ENCODE measurements at regions not wholly inside any gene's neighbourhood (a gene's known extent, or its start where the extent isn't known, plus 50 kb on each side); places are given as distances from the start of the nearest gene placed in this dataset.
"Not testable (repeated sequence)": the region's sequence is repeated elsewhere in the genome, so short reads cannot be mapped to it uniquely, and the experiment has no call there.

DNA sequence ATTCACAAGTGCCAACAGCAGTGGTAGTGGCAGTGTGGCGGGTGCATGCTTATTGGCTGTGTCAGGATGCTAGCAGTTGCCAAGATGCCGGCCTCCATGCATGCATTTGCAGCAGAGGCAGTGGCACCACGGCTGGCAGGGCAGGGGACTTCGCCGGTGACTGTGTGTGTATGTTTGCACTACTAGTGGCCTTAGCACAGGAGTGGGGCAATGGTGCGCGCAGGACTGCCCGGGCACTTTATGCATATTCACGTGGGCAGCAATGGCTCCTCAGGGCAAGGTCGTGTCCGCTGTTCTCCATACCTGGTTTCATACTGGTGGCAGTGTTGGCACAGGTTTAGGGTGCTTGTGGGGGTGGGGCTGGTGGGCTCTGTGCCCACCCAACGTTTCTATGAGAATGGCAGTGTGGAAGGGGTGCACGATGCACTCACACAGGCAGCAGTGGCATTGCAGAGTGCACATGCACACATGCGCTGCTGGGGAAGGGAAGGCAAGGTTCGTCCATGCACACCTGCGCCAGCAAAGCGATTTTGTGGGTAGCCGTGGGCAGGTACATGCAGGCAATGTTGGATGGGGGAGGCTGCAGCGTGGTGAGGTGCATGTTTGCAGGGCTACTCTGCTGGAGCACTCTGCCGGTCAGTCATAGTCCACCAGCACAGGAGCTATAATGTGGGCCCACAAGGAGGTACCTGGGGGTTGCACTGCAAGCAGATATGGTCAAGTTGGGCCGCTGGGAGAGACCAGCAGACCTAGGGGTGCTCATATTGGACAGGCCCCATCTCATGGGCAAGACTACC lies 338.9 kb upstream of the TECRL start:
- Histone ChIP-seq H3K36me3 (no peaks in the 10 kb centered on the region), H3K4me1 (no peaks in the 10 kb centered on the region), H3K27me3 (no peaks in the 10 kb centered on the region; the same call in 1 of the 2 replicates), H3K9me3 (no peaks in the 10 kb centered on the region), H3K4me3 (ENCODE audit: low read depth, low read length) (no peak overlapping the region)
- no peak for DNase-seq
- TF ChIP-seq, protein P1, sequence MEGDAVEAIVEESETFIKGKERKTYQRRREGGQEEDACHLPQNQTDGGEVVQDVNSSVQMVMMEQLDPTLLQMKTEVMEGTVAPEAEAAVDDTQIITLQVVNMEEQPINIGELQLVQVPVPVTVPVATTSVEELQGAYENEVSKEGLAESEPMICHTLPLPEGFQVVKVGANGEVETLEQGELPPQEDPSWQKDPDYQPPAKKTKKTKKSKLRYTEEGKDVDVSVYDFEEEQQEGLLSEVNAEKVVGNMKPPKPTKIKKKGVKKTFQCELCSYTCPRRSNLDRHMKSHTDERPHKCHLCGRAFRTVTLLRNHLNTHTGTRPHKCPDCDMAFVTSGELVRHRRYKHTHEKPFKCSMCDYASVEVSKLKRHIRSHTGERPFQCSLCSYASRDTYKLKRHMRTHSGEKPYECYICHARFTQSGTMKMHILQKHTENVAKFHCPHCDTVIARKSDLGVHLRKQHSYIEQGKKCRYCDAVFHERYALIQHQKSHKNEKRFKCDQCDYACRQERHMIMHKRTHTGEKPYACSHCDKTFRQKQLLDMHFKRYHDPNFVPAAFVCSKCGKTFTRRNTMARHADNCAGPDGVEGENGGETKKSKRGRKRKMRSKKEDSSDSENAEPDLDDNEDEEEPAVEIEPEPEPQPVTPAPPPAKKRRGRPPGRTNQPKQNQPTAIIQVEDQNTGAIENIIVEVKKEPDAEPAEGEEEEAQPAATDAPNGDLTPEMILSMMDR (IDR thresholded peaks at IDR 0.05; ENCODE audit: low read depth, low read length) = no peak

DNA sequence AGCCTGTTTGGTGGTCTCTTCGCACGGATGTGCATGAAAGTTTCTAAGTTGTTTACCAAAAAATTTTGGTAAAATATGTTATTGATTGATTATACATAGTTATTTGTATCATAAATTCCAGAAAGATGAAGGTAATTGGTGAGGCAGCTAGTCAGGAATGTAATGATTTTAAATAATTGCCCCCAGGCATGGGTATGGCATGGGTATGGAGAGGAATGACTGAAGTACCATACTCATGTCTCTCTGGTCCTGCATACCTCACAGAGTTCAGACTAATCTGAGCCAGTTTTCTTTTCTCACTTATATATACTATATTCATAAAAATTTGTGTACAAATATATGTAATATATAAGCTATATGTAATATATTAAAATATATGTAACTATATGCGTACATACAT lies 329.0 kb upstream of the TECRL start:
- TF ChIP-seq, protein P1 (IDR thresholded peaks at IDR 0.05; ENCODE audit: low read depth, low read length) = no peak
- H3K4me1 ChIP-seq = no peaks in the 10 kb centered on the region
- H3K9me3 ChIP-seq = no peaks in the 10 kb centered on the region
- H3K36me3 ChIP-seq = no peaks in the 10 kb centered on the region
- no peaks in the 10 kb centered on the region for H3K27me3 ChIP-seq
- no peak for DNase-seq
- no peak overlapping the region for H3K4me3 ChIP-seq (ENCODE audit: low read depth, low read length)

DNA sequence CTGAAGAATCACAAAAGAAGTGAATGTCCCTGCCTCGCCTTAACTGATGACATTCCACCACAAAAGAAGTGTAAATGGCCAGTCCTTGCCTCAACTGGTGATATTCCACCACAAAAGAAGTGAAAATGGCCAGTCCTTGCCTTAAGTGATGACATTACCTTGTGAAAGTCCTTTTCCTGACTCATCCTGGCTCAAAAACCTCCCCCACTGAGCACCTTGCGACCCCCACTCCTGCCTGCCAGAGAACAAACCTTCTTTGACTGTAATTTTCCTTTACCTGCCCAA lies 328.5 kb upstream of the TECRL start:
- not testable (repeated sequence) for H3K36me3 ChIP-seq; DNase-seq; H3K27me3 ChIP-seq; H3K9me3 ChIP-seq; H3K4me3 ChIP-seq (ENCODE audit: low read depth, low read length); H3K4me1 ChIP-seq

DNA sequence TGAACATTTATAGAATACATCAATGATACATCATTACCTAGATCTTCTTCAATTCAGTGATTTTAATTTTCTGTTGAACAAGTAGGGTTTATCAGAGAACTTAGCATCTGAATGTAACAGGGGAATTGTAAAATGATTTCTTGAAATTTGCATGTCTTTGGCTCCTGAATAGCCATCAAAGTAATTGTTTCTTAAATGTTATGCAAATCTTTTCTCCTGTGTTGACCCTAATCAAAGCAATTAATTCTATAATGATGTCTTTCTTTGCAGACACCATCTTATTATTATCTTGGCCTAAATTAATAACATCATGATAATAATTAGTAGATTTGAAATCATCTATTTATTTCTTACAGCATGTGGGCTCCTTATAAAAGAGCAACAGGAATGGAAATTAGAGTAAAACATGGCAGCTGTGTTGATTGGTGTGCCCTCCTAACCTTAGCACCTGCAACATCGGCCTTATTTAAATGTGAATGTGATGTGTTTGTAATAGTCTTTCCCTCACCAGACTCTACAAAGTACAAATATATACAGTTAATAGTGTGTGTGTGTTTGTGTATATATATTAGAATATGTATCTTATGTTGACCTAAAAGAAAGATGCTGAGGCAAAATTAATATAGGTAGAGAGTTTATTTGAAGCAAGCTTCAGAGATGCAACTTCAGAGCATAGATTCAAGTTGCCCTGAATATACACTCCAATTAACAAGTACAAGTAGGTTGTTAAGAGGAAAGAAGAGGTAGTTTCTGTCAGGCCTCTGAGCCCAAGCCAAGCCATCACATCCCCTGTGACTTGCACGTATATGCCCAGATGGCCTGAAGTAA lies 328.0 kb upstream of the TECRL start:
- Histone ChIP-seq H3K4me3 (ENCODE audit: low read depth, low read length) (no peak overlapping the region), H3K4me1 (no peaks in the 10 kb centered on the region), H3K36me3 (no peaks in the 10 kb centered on the region), H3K9me3 (no peaks in the 10 kb centered on the region), H3K27me3 (no peaks in the 10 kb centered on the region)
- TF ChIP-seq, protein P1 (IDR thresholded peaks at IDR 0.05; ENCODE audit: low read depth, low read length) = no peak
- no peak for DNase-seq

DNA sequence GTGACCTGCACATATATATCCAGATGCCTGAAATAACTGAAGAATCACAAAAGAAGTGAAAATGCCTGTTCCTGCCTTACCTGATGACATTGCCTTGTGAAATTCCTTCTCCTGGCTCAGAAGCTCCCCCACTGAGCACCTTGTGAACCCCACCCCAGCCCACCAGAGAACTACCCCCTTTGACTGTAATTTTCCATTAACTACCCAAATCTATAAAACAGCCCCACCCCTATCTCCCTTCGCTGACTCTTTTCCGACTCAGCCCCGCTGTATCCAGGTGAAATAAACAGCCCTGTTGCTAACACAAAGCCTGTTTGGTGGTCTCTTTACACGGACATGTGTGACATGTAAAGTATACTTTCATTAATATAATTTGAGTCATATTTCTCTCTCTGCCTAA lies 320.3 kb upstream of the TECRL start:
- H3K36me3 ChIP-seq = no peaks in the 10 kb centered on the region
- no peak overlapping the region for H3K4me3 ChIP-seq (ENCODE audit: low read depth, low read length)
- no peaks in the 10 kb centered on the region for H3K27me3 ChIP-seq
- TF ChIP-seq, protein P1 (IDR thresholded peaks at IDR 0.05; ENCODE audit: low read depth, low read length) = no peak
- DNase-seq = no peak
- no peaks in the 10 kb centered on the region for H3K9me3 ChIP-seq
- no peaks in the 10 kb centered on the region for H3K4me1 ChIP-seq

DNA sequence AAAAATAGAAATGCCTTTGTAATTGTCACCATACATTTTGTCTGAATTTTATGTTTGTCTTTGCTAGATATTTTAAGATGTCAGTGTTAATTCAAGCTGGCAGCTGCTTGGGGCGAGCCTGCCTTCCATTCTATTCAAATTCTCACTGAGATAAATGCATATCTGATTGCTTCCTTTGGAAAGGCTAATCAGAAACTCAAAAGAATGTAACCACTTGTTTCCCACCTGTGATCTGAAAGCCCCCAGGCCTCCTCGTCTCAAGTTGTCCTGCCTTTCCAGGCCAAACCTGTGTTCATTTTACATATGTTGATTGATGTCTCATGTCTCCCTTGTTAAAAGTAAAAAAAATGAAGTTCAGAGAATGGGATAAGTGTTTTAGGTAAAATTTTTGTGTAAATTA lies 318.7 kb upstream of the TECRL start:
- TF ChIP-seq, protein P1 (IDR thresholded peaks at IDR 0.05; ENCODE audit: low read depth, low read length) = no peak
- Histone ChIP-seq H3K36me3 (no peaks in the 10 kb centered on the region), H3K9me3 (no peaks in the 10 kb centered on the region), H3K27me3 (no peaks in the 10 kb centered on the region), H3K4me1 (no peaks in the 10 kb centered on the region), H3K4me3 (ENCODE audit: low read depth, low read length) (no peak overlapping the region)
- no peak for DNase-seq

DNA sequence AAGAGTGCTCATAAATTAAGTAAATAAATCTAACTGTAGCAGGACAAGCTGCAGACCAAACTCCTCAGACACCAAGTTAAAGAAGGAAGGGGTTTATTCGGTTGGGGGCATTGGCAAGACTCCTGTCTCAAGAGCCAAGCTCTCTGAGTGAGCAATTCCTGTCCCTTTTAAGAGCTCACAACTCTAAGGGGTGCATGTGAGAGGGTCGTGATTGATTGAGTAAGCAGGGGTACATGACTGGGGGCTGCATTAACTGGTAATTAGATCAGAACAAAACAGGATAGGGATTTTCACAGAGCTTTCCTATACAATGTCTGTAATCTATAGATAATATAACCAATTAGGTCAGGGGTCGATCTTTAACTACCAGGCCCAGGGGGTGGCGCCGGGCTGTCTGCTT lies 318.1 kb upstream of the TECRL start:
- H3K9me3 ChIP-seq; H3K4me1 ChIP-seq; H3K27me3 ChIP-seq; DNase-seq; H3K36me3 ChIP-seq; H3K4me3 ChIP-seq (ENCODE audit: low read depth, low read length): not testable (repeated sequence)
